Suprapubic skin (tissue), 4 donors: ENCODE measurements at regions not wholly inside any gene's neighbourhood (a gene's known extent, or its start where the extent isn't known, plus 50 kb on each side); places are given as distances from the start of the nearest gene placed in this dataset.

Experiments used
- DNase-seq, 2 donors: peaks; one replicate each; pipeline ENCODE4 v3.0.0-alpha.2; 2019; ENCODE audit warnings: low spot score in 2 of 2
- H3K27ac ChIP-seq: fragments of 200-600 bp; sonication (generic); one replicate; pipeline ENCODE4 v1.5.1; 2019
- H3K27me3 ChIP-seq: fragments of 200-600 bp; sonication (generic); one replicate; pipeline ENCODE4 v1.5.1; 2019
- H3K36me3 ChIP-seq: fragments of 200-600 bp; sonication (generic); one replicate; pipeline ENCODE4 v1.5.1; 2019
- H3K4me1 ChIP-seq: fragments of 200-600 bp; sonication (generic); one replicate; pipeline ENCODE4 v1.5.1; 2019
- H3K4me3 ChIP-seq: fragments of 200-600 bp; sonication (generic); one replicate; pipeline ENCODE4 v1.5.1; 2019; ENCODE audit warnings: mild to moderate bottlenecking
- H3K9me3 ChIP-seq: fragments of 200-600 bp; sonication (generic); one replicate; pipeline ENCODE4 v1.5.1; 2019
- CTCF ChIP-seq, 2 donors: fragments of 200-600 bp in 1 of 2; fragments of 450-650 bp in 1 of 2; sonication (generic) in 1 of 2; IDR thresholded peaks; one replicate each; pipeline ENCODE4 v1.5.1; 2016 to 2019; ENCODE audit warnings: antibody characterized with exemption in 2 of 2, mild to moderate bottlenecking in 1 of 2, moderate library complexity in 1 of 2
- EP300 ChIP-seq: sonication (generic); formaldehyde crosslinking; IDR thresholded peaks from one replicate; pipeline ENCODE4 v1.6.1; 2017; ENCODE audit warnings: antibody characterized with exemption
- POLR2A ChIP-seq, 2 donors: fragments of 450-650 bp; IDR thresholded peaks; one replicate each; pipeline ENCODE4 v1.6.1; 2017; ENCODE audit warnings: antibody characterized with exemption in 2 of 2, mild to moderate bottlenecking in 2 of 2, moderate library complexity in 2 of 2
- POLR2AphosphoS5 ChIP-seq, 3 donors: sonication (generic); formaldehyde crosslinking; IDR thresholded peaks; one replicate each; pipeline ENCODE4 v1.6.1; 2017; ENCODE audit warnings: antibody characterized with exemption in 3 of 3
- WGBS: methylation state at CpG from one replicate; pipeline ENCODE4 v1.1.5; 2018; 5-methylcytosine and 5-hydroxymethylcytosine counted together

GRCh38 chr9:119722384-119722783 is 353.1 kb upstream of the BRINP1 start:
- 41% methylated on average over 2 of the region's 2 CpGs for WGBS
- H3K4me1 ChIP-seq, result no peaks in the 10 kb centered on the region
- no peak overlapping the region for H3K4me3 ChIP-seq
- TF ChIP-seq POLR2AphosphoS5 (IDR thresholded peaks at IDR 0.05) (no peak), EP300 (no peak), CTCF (IDR thresholded peaks at IDR 0.05) (no peak), POLR2A (IDR thresholded peaks at IDR 0.05) (no peak)
- H3K27ac ChIP-seq, result no peak overlapping the region
- no peaks in the 10 kb centered on the region for H3K36me3 ChIP-seq
- no peaks in the 10 kb centered on the region for H3K27me3 ChIP-seq
- no peaks in the 10 kb centered on the region for H3K9me3 ChIP-seq
- no peak for DNase-seq

GRCh38 chr9:119712325-119712724 is 343.1 kb upstream of the BRINP1 start:
- TF ChIP-seq POLR2AphosphoS5 (IDR thresholded peaks at IDR 0.05) (no peak), POLR2A (IDR thresholded peaks at IDR 0.05) (no peak), CTCF (IDR thresholded peaks at IDR 0.05) (no peak), EP300 (no peak)
- H3K36me3 ChIP-seq, result no peaks in the 10 kb centered on the region
- H3K9me3 ChIP-seq, result no peaks in the 10 kb centered on the region
- H3K4me1 ChIP-seq, result no peaks in the 10 kb centered on the region
- 92% methylated on average over 1 of the region's 1 CpG for WGBS
- no peak for DNase-seq
- H3K27ac ChIP-seq, result no peak overlapping the region
- H3K4me3 ChIP-seq, result no peak overlapping the region
- no peaks in the 10 kb centered on the region for H3K27me3 ChIP-seq

- 86% methylated on average over 2 of the region's 2 CpGs for WGBS
Measured at GRCh38 chr9:119709431-119709830, 340.2 kb upstream of the BRINP1 start.

GRCh38 chr9:119707228-119707845 is 338.1 kb upstream of the BRINP1 start:
- DNase-seq, result no peak
- TF ChIP-seq EP300 (no peak), CTCF (IDR thresholded peaks at IDR 0.05) (no peak), POLR2AphosphoS5 (IDR thresholded peaks at IDR 0.05) (no peak), POLR2A (IDR thresholded peaks at IDR 0.05) (no peak)
- Histone ChIP-seq H3K36me3 (no peaks in the 10 kb centered on the region), H3K27ac (no peak overlapping the region), H3K9me3 (no peaks in the 10 kb centered on the region), H3K4me3 (no peak overlapping the region), H3K4me1 (no peaks in the 10 kb centered on the region), H3K27me3 (no peaks in the 10 kb centered on the region)
- WGBS, result 86% methylated on average over 4 of the region's 4 CpGs

More at GRCh38 chr9:119709431-119709830, 340.2 kb upstream of the BRINP1 start:
- TF ChIP-seq POLR2AphosphoS5 (IDR thresholded peaks at IDR 0.05), result no peak
- H3K27ac ChIP-seq, result no peak overlapping the region
- no peaks in the 10 kb centered on the region for H3K9me3 ChIP-seq
- no peaks in the 10 kb centered on the region for H3K27me3 ChIP-seq
- H3K4me1 ChIP-seq, result no peaks in the 10 kb centered on the region
- H3K36me3 ChIP-seq, result no peaks in the 10 kb centered on the region
- DNase-seq, result no peak
- H3K4me3 ChIP-seq, result no peak overlapping the region

- DNase-seq, result no peak
- TF ChIP-seq EP300 (no peak), POLR2AphosphoS5 (IDR thresholded peaks at IDR 0.05) (no peak), CTCF (IDR thresholded peaks at IDR 0.05) (no peak), POLR2A (IDR thresholded peaks at IDR 0.05) (no peak)
- no peak overlapping the region for H3K27ac ChIP-seq
- no peaks in the 10 kb centered on the region for H3K4me1 ChIP-seq
- 89% methylated on average over 1 of the region's 1 CpG for WGBS
- H3K4me3 ChIP-seq, result no peak overlapping the region
- H3K27me3 ChIP-seq, result no peaks in the 10 kb centered on the region
- H3K36me3 ChIP-seq, result no peaks in the 10 kb centered on the region
- no peaks in the 10 kb centered on the region for H3K9me3 ChIP-seq
Measured at GRCh38 chr9:119701651-119702050, 332.4 kb upstream of the BRINP1 start.

GRCh38 chr9:119698535-119698934 is 329.3 kb upstream of the BRINP1 start:
- Histone ChIP-seq H3K4me3 (no peak overlapping the region), H3K9me3 (no peaks in the 10 kb centered on the region), H3K36me3 (no peaks in the 10 kb centered on the region), H3K27me3 (no peaks in the 10 kb centered on the region), H3K4me1 (no peaks in the 10 kb centered on the region), H3K27ac (no peak overlapping the region)
- no peak for DNase-seq
- TF ChIP-seq EP300 (no peak), POLR2AphosphoS5 (IDR thresholded peaks at IDR 0.05) (no peak), POLR2A (IDR thresholded peaks at IDR 0.05) (no peak), CTCF (IDR thresholded peaks at IDR 0.05) (no peak)
- whole genome bisulfite sequencing, result 23% methylated on average over 2 of the region's 2 CpGs
